GM23338 (cell line): ENCODE measurements at regions not wholly inside any gene's neighbourhood (a gene's known extent, or its start where the extent isn't known, plus 50 kb on each side); places are given as distances from the start of the nearest gene placed in this dataset.

Source experiments
- ATAC-seq: fragments of 200-7000 bp; cut with Tn5 transposase; 3 replicates; pipeline ENCODE4 v1.9.1; 2020
- DNase-seq: peaks from one replicate; pipeline ENCODE4 v3.0.0-alpha.2; 2015; ENCODE audit warnings: low spot score
- H2AFZ ChIP-seq: fragments of 200-600 bp; sonication (generic); 2 replicates; pipeline ENCODE4 v1.8.0; 2016; ENCODE audit warnings: antibody characterized with exemption, mild to moderate bottlenecking, moderate library complexity
- H3F3A ChIP-seq: fragments of 200-600 bp; sonication (generic); replicated peaks from 2 replicates; pipeline ENCODE4 v1.8.0; 2017; ENCODE audit warnings: antibody characterized with exemption, mixed run types, low read depth
- H3K27ac ChIP-seq: fragments of 200-600 bp; sonication (generic); 2 replicates; pipeline ENCODE4 v1.6.1; 2016; ENCODE audit warnings: low read depth
- H3K27me3 ChIP-seq: fragments of 200-600 bp; sonication (generic); 2 replicates; pipeline ENCODE4 v1.8.0; 2016; ENCODE audit warnings: mild to moderate bottlenecking, mixed run types, moderate library complexity; ENCODE audit not compliant: insufficient read depth
- H3K36me3 ChIP-seq: fragments of 200-600 bp; sonication (generic); 2 replicates; pipeline ENCODE4 v1.8.0; 2016; ENCODE audit warnings: mild to moderate bottlenecking; ENCODE audit not compliant: insufficient read depth
- H3K4me1 ChIP-seq: fragments of 200-600 bp; sonication (generic); 2 replicates; pipeline ENCODE4 v1.8.0; 2016; ENCODE audit warnings: mild to moderate bottlenecking, moderate library complexity; ENCODE audit not compliant: insufficient read depth
- H3K4me2 ChIP-seq: fragments of 200-600 bp; sonication (generic); 2 replicates; pipeline ENCODE4 v1.7.1; 2017; ENCODE audit warnings: mixed run types
- H3K4me3 ChIP-seq: fragments of 200-600 bp; sonication (generic); 2 replicates; pipeline ENCODE4 v1.6.1; 2016; ENCODE audit warnings: mixed run types
- H3K79me2 ChIP-seq: fragments of 200-600 bp; sonication (generic); replicated peaks from 2 replicates; pipeline ENCODE4 v1.8.0; 2017; ENCODE audit warnings: mild to moderate bottlenecking; ENCODE audit not compliant: insufficient read depth
- H3K9me2 ChIP-seq: fragments of 200-600 bp; sonication (generic); 2 replicates; pipeline ENCODE4 v1.8.0; 2017; ENCODE audit not compliant: insufficient read depth
- H4K20me1 ChIP-seq: fragments of 200-600 bp; sonication (generic); replicated peaks from 2 replicates; pipeline ENCODE4 v1.8.0; 2017; ENCODE audit warnings: mild to moderate bottlenecking; ENCODE audit not compliant: insufficient read depth
- H3K27ac Mint-ChIP-seq: 2 replicates; pipeline ENCODE4 v1.8.0; 2020; ENCODE audit warnings: inconsistent platforms, mild to moderate bottlenecking, moderate library complexity, mixed read lengths
- H3K27me3 Mint-ChIP-seq: 3 replicates; pipeline ENCODE4 v1.8.0; 2022; ENCODE audit warnings: low read depth, mild to moderate bottlenecking, moderate library complexity, mixed read lengths, inconsistent platforms; ENCODE audit not compliant: insufficient read depth, poor library complexity
- H3K36me3 Mint-ChIP-seq: 3 replicates; pipeline ENCODE4 v1.8.0; 2021; ENCODE audit warnings: low read depth, mild to moderate bottlenecking, inconsistent platforms, moderate library complexity, mixed read lengths
- H3K4me1 Mint-ChIP-seq: 3 replicates; pipeline ENCODE4 v1.8.0; 2020; ENCODE audit warnings: mild to moderate bottlenecking, inconsistent platforms, mixed read lengths
- H3K4me3 Mint-ChIP-seq: 3 replicates; pipeline ENCODE4 v1.8.0; 2021; ENCODE audit warnings: moderate library complexity, mild to moderate bottlenecking, inconsistent platforms, mixed read lengths
- H3K9me3 Mint-ChIP-seq: 3 replicates; pipeline ENCODE4 v1.8.0; 2020; ENCODE audit warnings: moderate library complexity, mild to moderate bottlenecking, inconsistent platforms, mixed read lengths
- CREB1 ChIP-seq: fragments of 250-450 bp; sonication (Bioruptor Pico); IDR thresholded peaks from 2 replicates; pipeline ENCODE4 v1.5.0; 2020; ENCODE audit warnings: low read depth, mild to moderate bottlenecking, moderate library complexity
- CTCF ChIP-seq, 2 experiments: fragments of 200-600 bp in 1 of 2; sonication (generic) in 1 of 2; conservative IDR thresholded peaks; 2 replicates each; pipeline versions ENCODE4 v1.5.1 to v1.6.1; 2016 to 2017; ENCODE audit warnings: antibody characterized with exemption in 2 of 2, low read depth in 2 of 2, mild to moderate bottlenecking in 2 of 2, moderate library complexity in 1 of 2
- ETS1 ChIP-seq: IDR thresholded peaks from 2 replicates; pipeline ENCODE4 v1.6.1; 2016; ENCODE audit warnings: antibody characterized with exemption
- EZH2 ChIP-seq: fragments of 200-600 bp; sonication (generic); IDR thresholded peaks from one replicate; pipeline ENCODE4 v1.8.0; 2017; ENCODE audit warnings: antibody characterized with exemption, mild to moderate bottlenecking, low read depth; ENCODE audit not compliant: unreplicated experiment
- EZH2phosphoT487 ChIP-seq: fragments of 200-600 bp; sonication (generic); IDR thresholded peaks from one replicate; pipeline ENCODE4 v1.8.1; 2018; ENCODE audit warnings: antibody characterized with exemption; ENCODE audit not compliant: unreplicated experiment
- JUNB ChIP-seq: IDR thresholded peaks from one replicate; pipeline ENCODE4 v1.6.1; 2016; ENCODE audit warnings: antibody characterized with exemption; ENCODE audit not compliant: unreplicated experiment
- NANOG ChIP-seq: IDR thresholded peaks from 2 replicates; pipeline ENCODE4 v1.6.1; 2016; ENCODE audit warnings: antibody characterized with exemption, borderline replicate concordance
- POLR2AphosphoS5 ChIP-seq: IDR thresholded peaks from 2 replicates; pipeline ENCODE4 v1.6.1; 2016; ENCODE audit warnings: antibody characterized with exemption, low read depth
- REST ChIP-seq: IDR thresholded peaks from one replicate; pipeline ENCODE4 v1.6.1; 2018; ENCODE audit warnings: antibody characterized with exemption; ENCODE audit not compliant: unreplicated experiment
- STAT1 ChIP-seq: IDR thresholded peaks from one replicate; pipeline ENCODE4 v1.6.1; 2016; ENCODE audit warnings: antibody characterized with exemption; ENCODE audit not compliant: unreplicated experiment
- ZNF114 ChIP-seq: fragments of 250-450 bp; sonication (Bioruptor Pico); IDR thresholded peaks from 2 replicates; pipeline ENCODE4 v1.5.0; 2020; ENCODE audit warnings: mild to moderate bottlenecking, moderate library complexity
- ZNF331 ChIP-seq: fragments of 250-450 bp; sonication (Bioruptor Pico); IDR thresholded peaks from 2 replicates; pipeline ENCODE4 v1.5.0; 2020; ENCODE audit warnings: low read depth, mild to moderate bottlenecking, moderate library complexity
- TF ChIP-seq, protein P1 (sequence below): fragments of 250-450 bp; sonication (Bioruptor Pico); IDR thresholded peaks from 2 replicates; pipeline ENCODE4 v1.5.0; 2020; ENCODE audit warnings: mild to moderate bottlenecking, moderate library complexity

DNA sequence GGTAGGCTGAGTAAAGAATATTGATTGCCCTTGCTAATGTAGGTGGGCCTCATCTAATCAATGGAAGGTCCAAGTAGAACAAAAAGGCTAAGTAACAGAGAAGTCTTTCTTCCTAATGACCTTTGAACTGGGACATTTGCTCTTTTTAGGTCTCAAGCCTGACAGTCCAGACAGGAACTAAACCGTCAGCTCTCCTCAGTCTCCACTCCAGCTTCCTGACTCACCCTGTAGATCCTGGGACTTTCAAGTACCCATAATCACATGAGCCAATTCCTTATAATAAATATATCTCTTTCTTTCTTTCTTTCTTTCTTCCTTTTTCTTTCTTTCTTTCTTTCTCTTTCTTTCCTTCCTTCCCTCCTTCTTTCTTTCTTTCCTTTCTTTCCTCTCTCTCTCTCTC, 479.5 kb upstream of the PAPPA start:
- peaks cover 10% of the 10 kb centered on the region; the same call in 2 of the 3 replicates for H3K4me1 Mint-ChIP-seq
- no peak overlapping the region for H3K4me3 Mint-ChIP-seq
- H3K36me3 ChIP-seq = no peaks in the 10 kb centered on the region
- no peaks in the 10 kb centered on the region for H3F3A ChIP-seq
- H3K27ac ChIP-seq = no peak overlapping the region
- peaks cover 14% of the 10 kb centered on the region; the same call in 2 of the 3 replicates for H3K9me3 Mint-ChIP-seq
- peaks cover 8% of the 10 kb centered on the region; the same call in 1 of the 2 replicates for H3K4me1 ChIP-seq
- no peak overlapping the region for H3K27ac Mint-ChIP-seq
- no peak for ATAC-seq
- DNase-seq = no peak
- no peak overlapping the region for H3K4me3 ChIP-seq
- H3K27me3 ChIP-seq = no peaks in the 10 kb centered on the region
- H2AFZ ChIP-seq = no peak overlapping the region
- H3K36me3 Mint-ChIP-seq = peaks cover 8% of the 10 kb centered on the region; the same call in 1 of the 3 replicates
- H3K79me2 ChIP-seq = no peaks in the 10 kb centered on the region
- TF ChIP-seq POLR2AphosphoS5 (no peak), EZH2phosphoT487 (no peak), CTCF (conservative IDR thresholded peaks at IDR 0.05; ENCODE audit: low read depth in 2 of 2) (no peak), ZNF114 (CRISPR knock-in tag) (no peak), JUNB (no peak), CREB1 (CRISPR knock-in tag) (no peak), NANOG (no peak), STAT1 (no peak), REST (no peak), EZH2 (no peak), ETS1 (no peak), ZNF331 (no peak)
- TF ChIP-seq, protein P1, sequence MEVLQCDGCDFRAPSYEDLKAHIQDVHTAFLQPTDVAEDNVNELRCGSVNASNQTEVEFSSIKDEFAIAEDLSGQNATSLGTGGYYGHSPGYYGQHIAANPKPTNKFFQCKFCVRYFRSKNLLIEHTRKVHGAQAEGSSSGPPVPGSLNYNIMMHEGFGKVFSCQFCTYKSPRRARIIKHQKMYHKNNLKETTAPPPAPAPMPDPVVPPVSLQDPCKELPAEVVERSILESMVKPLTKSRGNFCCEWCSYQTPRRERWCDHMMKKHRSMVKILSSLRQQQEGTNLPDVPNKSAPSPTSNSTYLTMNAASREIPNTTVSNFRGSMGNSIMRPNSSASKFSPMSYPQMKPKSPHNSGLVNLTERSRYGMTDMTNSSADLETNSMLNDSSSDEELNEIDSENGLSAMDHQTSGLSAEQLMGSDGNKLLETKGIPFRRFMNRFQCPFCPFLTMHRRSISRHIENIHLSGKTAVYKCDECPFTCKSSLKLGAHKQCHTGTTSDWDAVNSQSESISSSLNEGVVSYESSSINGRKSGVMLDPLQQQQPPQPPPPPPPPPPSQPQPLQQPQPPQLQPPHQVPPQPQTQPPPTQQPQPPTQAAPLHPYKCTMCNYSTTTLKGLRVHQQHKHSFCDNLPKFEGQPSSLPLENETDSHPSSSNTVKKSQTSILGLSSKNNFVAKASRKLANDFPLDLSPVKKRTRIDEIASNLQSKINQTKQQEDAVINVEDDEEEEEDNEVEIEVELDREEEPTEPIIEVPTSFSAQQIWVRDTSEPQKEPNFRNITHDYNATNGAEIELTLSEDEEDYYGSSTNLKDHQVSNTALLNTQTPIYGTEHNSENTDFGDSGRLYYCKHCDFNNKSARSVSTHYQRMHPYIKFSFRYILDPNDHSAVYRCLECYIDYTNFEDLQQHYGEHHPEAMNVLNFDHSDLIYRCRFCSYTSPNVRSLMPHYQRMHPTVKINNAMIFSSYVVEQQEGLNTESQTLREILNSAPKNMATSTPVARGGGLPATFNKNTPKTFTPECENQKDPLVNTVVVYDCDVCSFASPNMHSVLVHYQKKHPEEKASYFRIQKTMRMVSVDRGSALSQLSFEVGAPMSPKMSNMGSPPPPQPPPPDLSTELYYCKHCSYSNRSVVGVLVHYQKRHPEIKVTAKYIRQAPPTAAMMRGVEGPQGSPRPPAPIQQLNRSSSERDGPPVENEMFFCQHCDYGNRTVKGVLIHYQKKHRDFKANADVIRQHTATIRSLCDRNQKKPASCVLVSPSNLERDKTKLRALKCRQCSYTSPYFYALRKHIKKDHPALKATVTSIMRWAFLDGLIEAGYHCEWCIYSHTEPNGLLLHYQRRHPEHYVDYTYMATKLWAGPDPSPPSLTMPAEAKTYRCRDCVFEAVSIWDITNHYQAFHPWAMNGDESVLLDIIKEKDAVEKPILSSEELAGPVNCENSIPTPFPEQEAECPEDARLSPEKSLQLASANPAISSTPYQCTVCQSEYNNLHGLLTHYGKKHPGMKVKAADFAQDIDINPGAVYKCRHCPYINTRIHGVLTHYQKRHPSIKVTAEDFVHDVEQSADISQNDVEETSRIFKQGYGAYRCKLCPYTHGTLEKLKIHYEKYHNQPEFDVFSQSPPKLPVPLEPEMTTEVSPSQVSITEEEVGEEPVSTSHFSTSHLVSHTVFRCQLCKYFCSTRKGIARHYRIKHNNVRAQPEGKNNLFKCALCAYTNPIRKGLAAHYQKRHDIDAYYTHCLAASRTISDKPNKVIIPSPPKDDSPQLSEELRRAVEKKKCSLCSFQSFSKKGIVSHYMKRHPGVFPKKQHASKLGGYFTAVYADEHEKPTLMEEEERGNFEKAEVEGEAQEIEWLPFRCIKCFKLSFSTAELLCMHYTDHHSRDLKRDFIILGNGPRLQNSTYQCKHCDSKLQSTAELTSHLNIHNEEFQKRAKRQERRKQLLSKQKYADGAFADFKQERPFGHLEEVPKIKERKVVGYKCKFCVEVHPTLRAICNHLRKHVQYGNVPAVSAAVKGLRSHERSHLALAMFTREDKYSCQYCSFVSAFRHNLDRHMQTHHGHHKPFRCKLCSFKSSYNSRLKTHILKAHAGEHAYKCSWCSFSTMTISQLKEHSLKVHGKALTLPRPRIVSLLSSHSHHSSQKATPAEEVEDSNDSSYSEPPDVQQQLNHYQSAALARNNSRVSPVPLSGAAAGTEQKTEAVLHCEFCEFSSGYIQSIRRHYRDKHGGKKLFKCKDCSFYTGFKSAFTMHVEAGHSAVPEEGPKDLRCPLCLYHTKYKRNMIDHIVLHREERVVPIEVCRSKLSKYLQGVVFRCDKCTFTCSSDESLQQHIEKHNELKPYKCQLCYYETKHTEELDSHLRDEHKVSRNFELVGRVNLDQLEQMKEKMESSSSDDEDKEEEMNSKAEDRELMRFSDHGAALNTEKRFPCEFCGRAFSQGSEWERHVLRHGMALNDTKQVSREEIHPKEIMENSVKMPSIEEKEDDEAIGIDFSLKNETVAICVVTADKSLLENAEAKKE (CRISPR knock-in tag) = no peak
- H3K4me2 ChIP-seq = no peak overlapping the region
- H3K9me2 ChIP-seq = 0 out of 2 replicates have a peak, but pooled peaks cover 9% of the 10 kb centered on the region
- H4K20me1 ChIP-seq = no peaks in the 10 kb centered on the region
- H3K27me3 Mint-ChIP-seq = no peaks in the 10 kb centered on the region
